ENCODE measurements at regions not wholly inside any gene's neighbourhood (a gene's known extent, or its start where the extent isn't known, plus 50 kb on each side); places are given as distances from the start of the nearest gene placed in this dataset.
A peak's percentile ranks its signal among the peaks of the same experiment; 100 is the strongest.

- Histone ChIP-seq H3K9ac (ENCODE audit: low read depth, low read length, poor library complexity) (peak overlapping the region; percentile 36), H3K9me3 (replicated peaks in 1 of 2; ENCODE audit: control insufficient read depth in 2 of 2, insufficient read depth in 1 of 2, low read depth in 1 of 2, low read length in 2 of 2) (no peaks in the 10 kb centered on the region), H3K4me1 (ENCODE audit: control insufficient read depth in 2 of 2, insufficient read depth in 1 of 2, low read depth in 1 of 2, low read length in 2 of 2) (peaks cover 0 to 7% of the 10 kb centered on the region in 2 donors), H3K4ac (ENCODE audit: low read length) (no peak overlapping the region), H2BK5ac (ENCODE audit: low read length) (no peak overlapping the region), H3K23ac (ENCODE audit: low read depth, low read length, poor library complexity) (peak overlapping the region; percentile 82), H4K8ac (ENCODE audit: low read depth, low read length) (no peak overlapping the region), H3K18ac (ENCODE audit: low read length) (peak overlapping the region; percentile 90), H3K4me3 (ENCODE audit: low read length in 2 of 2) (peak overlapping the region in 1 of 2 donors; percentile 70), H3K36me3 (replicated peaks in 1 of 2; ENCODE audit: control insufficient read depth in 2 of 2, insufficient read depth in 2 of 2, low read length in 2 of 2) (no peaks in the 10 kb centered on the region), H3K79me1 (ENCODE audit: low read depth, low read length) (no peaks in the 10 kb centered on the region), H2AFZ (ENCODE audit: low read length) (peak overlapping the region; percentile 91), H2BK12ac (ENCODE audit: low read length) (no peak overlapping the region), H4K91ac (ENCODE audit: low read depth, low read length, poor library complexity) (no peak overlapping the region), H3K14ac (ENCODE audit: low read length) (peak overlapping the region; percentile 65), H2AK5ac (ENCODE audit: low read depth, low read length) (no peak overlapping the region), H2BK120ac (ENCODE audit: low read depth, low read length) (peak overlapping the region; percentile 47), H3K27me3 (ENCODE audit: control insufficient read depth in 3 of 3, insufficient read depth in 3 of 3, low read depth in 1 of 3, low read length in 3 of 3) (peaks cover 21 to 98% (median 53%) of the 10 kb centered on the region in 3 experiments), H3K4me2 (ENCODE audit: insufficient read depth, low read length, poor library complexity, severe bottlenecking) (peak overlapping the region; percentile 91), H2BK15ac (ENCODE audit: low read length) (peak overlapping the region; percentile 31), H3K27ac (replicated peaks; ENCODE audit: low read length) (no peak overlapping the region)
- DNase-seq (ENCODE audit: low spot score) = peak; percentile 36
- WGBS, 2 donors (ENCODE audit: extremely low coverage in 2 of 2, insufficient read length in 2 of 2, insufficient replicate concordance in 1 of 2) = no CpG with 5 or more reads among the region's 95 CpGs
Observed at GRCh38 chr2:45169339-45170190, 160.3 kb upstream of the SIX2 start.

- Histone ChIP-seq H3K9ac (ENCODE audit: low read depth, low read length, poor library complexity) (no peak overlapping the region), H3K18ac (ENCODE audit: low read length) (peak overlapping the region; percentile 68), H3K4me3 (ENCODE audit: low read length in 2 of 2) (peak overlapping the region in 1 of 2 donors; percentile 70), H3K27ac (replicated peaks; ENCODE audit: low read length) (no peak overlapping the region), H3K4me1 (ENCODE audit: control insufficient read depth in 2 of 2, insufficient read depth in 1 of 2, low read depth in 1 of 2, low read length in 2 of 2) (peaks cover 3 to 10% of the 10 kb centered on the region in 2 donors), H2AFZ (ENCODE audit: low read length) (peak overlapping the region; percentile 91), H3K36me3 (replicated peaks in 1 of 2; ENCODE audit: control insufficient read depth in 2 of 2, insufficient read depth in 2 of 2, low read length in 2 of 2) (no peaks in the 10 kb centered on the region), H3K4me2 (ENCODE audit: insufficient read depth, low read length, poor library complexity, severe bottlenecking) (peak overlapping the region; percentile 91), H3K4ac (ENCODE audit: low read length) (no peak overlapping the region), H2BK12ac (ENCODE audit: low read length) (no peak overlapping the region), H3K14ac (ENCODE audit: low read length) (peak overlapping the region; percentile 65), H2BK5ac (ENCODE audit: low read length) (no peak overlapping the region), H4K91ac (ENCODE audit: low read depth, low read length, poor library complexity) (no peak overlapping the region), H3K79me1 (ENCODE audit: low read depth, low read length) (no peaks in the 10 kb centered on the region), H3K9me3 (replicated peaks in 1 of 2; ENCODE audit: control insufficient read depth in 2 of 2, insufficient read depth in 1 of 2, low read depth in 1 of 2, low read length in 2 of 2) (no peaks in the 10 kb centered on the region), H3K27me3 (ENCODE audit: control insufficient read depth in 3 of 3, insufficient read depth in 3 of 3, low read depth in 1 of 3, low read length in 3 of 3) (peaks cover 21 to 99% (median 55%) of the 10 kb centered on the region in 3 experiments), H4K8ac (ENCODE audit: low read depth, low read length) (no peak overlapping the region), H2BK15ac (ENCODE audit: low read length) (no peak overlapping the region), H2AK5ac (ENCODE audit: low read depth, low read length) (no peak overlapping the region), H2BK120ac (ENCODE audit: low read depth, low read length) (peak overlapping the region; percentile 47), H3K23ac (ENCODE audit: low read depth, low read length, poor library complexity) (no peak overlapping the region)
- no CpG with 5 or more reads among the region's 70 CpGs for WGBS, 2 donors (ENCODE audit: extremely low coverage in 2 of 2, insufficient read length in 2 of 2, insufficient replicate concordance in 1 of 2)
- peak; percentile 46 for DNase-seq (ENCODE audit: low spot score)
Observed at GRCh38 chr2:45168711-45169338, 159.6 kb upstream of the SIX2 start.

- Histone ChIP-seq H2BK15ac (ENCODE audit: low read length) (no peak overlapping the region), H3K4ac (ENCODE audit: low read length) (no peak overlapping the region), H3K23ac (ENCODE audit: low read depth, low read length, poor library complexity) (no peak overlapping the region), H3K14ac (ENCODE audit: low read length) (no peak overlapping the region), H2AFZ (ENCODE audit: low read length) (no peak overlapping the region), H2BK5ac (ENCODE audit: low read length) (no peak overlapping the region), H3K4me3 (ENCODE audit: low read length in 2 of 2) (no peak overlapping the region), H3K4me1 (ENCODE audit: control insufficient read depth in 2 of 2, insufficient read depth in 1 of 2, low read depth in 1 of 2, low read length in 2 of 2) (peaks cover 3 to 10% of the 10 kb centered on the region in 2 donors), H2BK120ac (ENCODE audit: low read depth, low read length) (no peak overlapping the region), H3K9me3 (replicated peaks in 1 of 2; ENCODE audit: control insufficient read depth in 2 of 2, insufficient read depth in 1 of 2, low read depth in 1 of 2, low read length in 2 of 2) (no peaks in the 10 kb centered on the region), H3K27ac (replicated peaks; ENCODE audit: low read length) (no peak overlapping the region), H3K4me2 (ENCODE audit: insufficient read depth, low read length, poor library complexity, severe bottlenecking) (no peak overlapping the region), H2BK12ac (ENCODE audit: low read length) (no peak overlapping the region), H4K91ac (ENCODE audit: low read depth, low read length, poor library complexity) (no peak overlapping the region), H3K79me1 (ENCODE audit: low read depth, low read length) (no peaks in the 10 kb centered on the region), H3K9ac (ENCODE audit: low read depth, low read length, poor library complexity) (no peak overlapping the region), H3K27me3 (ENCODE audit: control insufficient read depth in 3 of 3, insufficient read depth in 3 of 3, low read depth in 1 of 3, low read length in 3 of 3) (peaks cover 21 to 98% (median 61%) of the 10 kb centered on the region in 3 experiments), H2AK5ac (ENCODE audit: low read depth, low read length) (no peak overlapping the region), H3K36me3 (replicated peaks in 1 of 2; ENCODE audit: control insufficient read depth in 2 of 2, insufficient read depth in 2 of 2, low read length in 2 of 2) (no peaks in the 10 kb centered on the region), H3K18ac (ENCODE audit: low read length) (no peak overlapping the region), H4K8ac (ENCODE audit: low read depth, low read length) (no peak overlapping the region)
- no CpG with 5 or more reads among the region's 10 CpGs for WGBS, 2 donors (ENCODE audit: extremely low coverage in 2 of 2, insufficient read length in 2 of 2, insufficient replicate concordance in 1 of 2)
- peak; percentile 24 for DNase-seq (ENCODE audit: low spot score)
Observed at GRCh38 chr2:45167920-45168629, 158.8 kb upstream of the SIX2 start.
